H9 (cell line): ENCODE measurements at regions not wholly inside any gene's neighbourhood (a gene's known extent, or its start where the extent isn't known, plus 50 kb on each side); places are given as distances from the start of the nearest gene placed in this dataset.

Experiments used
- DNase-seq: peaks from one replicate; pipeline ENCODE4 v3.0.0-alpha.2; 2017
- H2AFZ ChIP-seq: one replicate; pipeline ENCODE4 v1.6.1; 2013; ENCODE audit warnings: mild to moderate bottlenecking, low read length, control low read depth, moderate library complexity
- H2AK5ac ChIP-seq: 2 replicates; pipeline ENCODE4 v1.6.1; 2013; ENCODE audit warnings: low read length, control low read depth, mixed read lengths; ENCODE audit not compliant: insufficient read length
- H2BK120ac ChIP-seq: one replicate; pipeline ENCODE4 v1.6.1; 2013; ENCODE audit warnings: low read depth, mild to moderate bottlenecking, low read length, control low read depth, inconsistent platforms; ENCODE audit not compliant: poor library complexity, severe bottlenecking
- H2BK12ac ChIP-seq: 2 replicates; pipeline ENCODE4 v1.6.1; 2013; ENCODE audit warnings: low read length, control low read depth, mixed read lengths, low read depth; ENCODE audit not compliant: insufficient read length
- H2BK15ac ChIP-seq: 2 replicates; pipeline ENCODE4 v1.6.1; 2013; ENCODE audit warnings: low read depth, low read length, control low read depth
- H2BK20ac ChIP-seq: one replicate; pipeline ENCODE4 v1.6.1; 2013; ENCODE audit warnings: low read depth, mild to moderate bottlenecking, low read length, control low read depth, inconsistent platforms; ENCODE audit not compliant: poor library complexity, severe bottlenecking
- H2BK5ac ChIP-seq: 2 replicates; pipeline ENCODE4 v1.6.1; 2013; ENCODE audit warnings: low read length, control low read depth, mixed read lengths; ENCODE audit not compliant: insufficient read length
- H3K14ac ChIP-seq: 2 replicates; pipeline ENCODE4 v1.6.1; 2013; ENCODE audit warnings: low read length, control low read depth; ENCODE audit not compliant: insufficient read depth
- H3K18ac ChIP-seq: 2 replicates; pipeline ENCODE4 v1.6.1; 2013; ENCODE audit warnings: low read depth, mild to moderate bottlenecking, mixed read lengths, low read length, control low read depth; ENCODE audit not compliant: insufficient read length
- H3K23ac ChIP-seq: 2 replicates; pipeline ENCODE4 v1.6.1; 2013; ENCODE audit warnings: low read length, control low read depth, mixed read lengths, low read depth; ENCODE audit not compliant: insufficient read length
- H3K23me2 ChIP-seq: 2 replicates; pipeline ENCODE4 v1.6.1; 2013; ENCODE audit warnings: low read depth, mild to moderate bottlenecking, mixed read lengths, low read length, control low read depth; ENCODE audit not compliant: insufficient read length, poor library complexity, severe bottlenecking
- H3K27ac ChIP-seq: 2 replicates; pipeline ENCODE4 v1.5.1; 2013; ENCODE audit warnings: low read length, control low read depth, mixed read lengths, low read depth; ENCODE audit not compliant: insufficient read length
- H3K27me3 ChIP-seq: 2 replicates; pipeline ENCODE4 v1.6.1; 2013; ENCODE audit warnings: low read length, control low read depth, inconsistent platforms; ENCODE audit not compliant: insufficient read depth
- H3K4ac ChIP-seq: 2 replicates; pipeline ENCODE4 v1.6.1; 2013; ENCODE audit warnings: low read depth, mild to moderate bottlenecking, control low read depth, inconsistent platforms, low read length, moderate library complexity
- H3K4me1 ChIP-seq: 2 replicates; pipeline ENCODE4 v1.6.1; 2013; ENCODE audit warnings: low read length, control low read depth, inconsistent platforms; ENCODE audit not compliant: insufficient read depth
- H3K4me2 ChIP-seq: 2 replicates; pipeline ENCODE4 v1.6.1; 2013; ENCODE audit warnings: low read length, control low read depth, mixed read lengths; ENCODE audit not compliant: insufficient read length, insufficient read depth
- H3K56ac ChIP-seq: 2 replicates; pipeline ENCODE4 v1.6.1; 2013; ENCODE audit warnings: low read depth, mild to moderate bottlenecking, mixed read lengths, low read length, control low read depth; ENCODE audit not compliant: insufficient read length
- H3K79me1 ChIP-seq: 2 replicates; pipeline ENCODE4 v1.6.1; 2013; ENCODE audit warnings: low read depth, mild to moderate bottlenecking, moderate library complexity, low read length, control low read depth, inconsistent platforms; ENCODE audit not compliant: insufficient read depth, poor library complexity, severe bottlenecking
- H3K79me2 ChIP-seq: 2 replicates; pipeline ENCODE4 v1.6.1; 2013; ENCODE audit warnings: low read length, control low read depth, inconsistent platforms; ENCODE audit not compliant: insufficient read depth
- H3K9ac ChIP-seq: 2 replicates; pipeline ENCODE4 v1.6.1; 2013; ENCODE audit warnings: low read length, control low read depth, mixed read lengths; ENCODE audit not compliant: insufficient read length; ENCODE audit errors: extremely low read depth
- H3K9me3 ChIP-seq: one replicate; pipeline ENCODE4 v1.6.1; 2013; ENCODE audit warnings: low read depth, low read length, inconsistent platforms; ENCODE audit not compliant: control insufficient read depth
- H3T11ph ChIP-seq: one replicate; pipeline ENCODE4 v1.6.1; 2013; ENCODE audit warnings: mild to moderate bottlenecking, low read length, control low read depth, inconsistent platforms
- H4K20me1 ChIP-seq: one replicate; pipeline ENCODE4 v1.6.1; 2013; ENCODE audit not compliant: control insufficient read depth, insufficient read length, insufficient read depth
- H4K5ac ChIP-seq: 2 replicates; pipeline ENCODE4 v1.6.1; 2013; ENCODE audit warnings: low read depth, mild to moderate bottlenecking, mixed read lengths, low read length, control low read depth; ENCODE audit not compliant: insufficient read length
- H4K8ac ChIP-seq: replicated peaks from 2 replicates; pipeline ENCODE4 v1.6.1; 2013; ENCODE audit warnings: low read length, control low read depth, mixed read lengths, low read depth; ENCODE audit not compliant: insufficient read length
- H4K91ac ChIP-seq: 2 replicates; pipeline ENCODE4 v1.6.1; 2013; ENCODE audit warnings: low read depth, mild to moderate bottlenecking, moderate library complexity, mixed read lengths, low read length, control low read depth; ENCODE audit not compliant: insufficient read length
- H3K27ac Mint-ChIP-seq, 3 experiments: 2 replicates in 2 of 3; 3 replicates in 1 of 3; pipeline ENCODE4 v1.8.0; 2020 to 2021; ENCODE audit warnings: mixed read lengths in 3 of 3, mild to moderate bottlenecking in 1 of 3, moderate library complexity in 1 of 3
- H3K27me3 Mint-ChIP-seq: 2 replicates; pipeline ENCODE4 v1.8.0; 2021; ENCODE audit warnings: low read depth, mild to moderate bottlenecking, moderate library complexity, mixed read lengths
- H3K36me3 Mint-ChIP-seq, 3 experiments: 2 replicates in 2 of 3; 3 replicates in 1 of 3; pipeline ENCODE4 v1.8.0; 2020 to 2021; ENCODE audit warnings: low read depth in 3 of 3, mixed read lengths in 3 of 3; ENCODE audit not compliant: insufficient read depth in 1 of 3
- H3K4me1 Mint-ChIP-seq, 2 experiments: 2 replicates each; pipeline ENCODE4 v1.8.0; 2020; ENCODE audit warnings: mixed read lengths in 2 of 2
- H3K4me3 Mint-ChIP-seq, 2 experiments: 2 replicates in 1 of 2; 3 replicates in 1 of 2; pipeline ENCODE4 v1.8.0; 2020 to 2021; ENCODE audit warnings: mild to moderate bottlenecking in 2 of 2, mixed read lengths in 2 of 2, moderate library complexity in 1 of 2
- H3K9me3 Mint-ChIP-seq, 2 experiments: 2 replicates in 1 of 2; 3 replicates in 1 of 2; pipeline ENCODE4 v1.8.0; 2020; ENCODE audit warnings: mild to moderate bottlenecking in 2 of 2, mixed read lengths in 2 of 2, moderate library complexity in 1 of 2
- TF ChIP-seq, protein P1 (sequence below): fragments of 200-600 bp; sonication (generic); conservative IDR thresholded peaks from 3 replicates; pipeline ENCODE4 v1.8.0; 2021; ENCODE audit warnings: antibody characterized with exemption, mild to moderate bottlenecking

- H3K4me1 ChIP-seq: no peaks in the 10 kb centered on the region
- H2AK5ac ChIP-seq: no peak overlapping the region
- H2BK15ac ChIP-seq: no peak overlapping the region
- H2BK5ac ChIP-seq: no peak overlapping the region
- no peak overlapping the region for H3K27ac ChIP-seq
- H2BK120ac ChIP-seq: no peak overlapping the region
- H3K79me1 ChIP-seq: no peaks in the 10 kb centered on the region
- no peak overlapping the region for H2AFZ ChIP-seq
- Mint-ChIP-seq H3K4me1 (no peaks in the 10 kb centered on the region), H3K4me3 (no peak overlapping the region), H3K36me3 (peaks cover 0 to 11% (median 2%) of the 10 kb centered on the region in 3 experiments; a peak in 3 of 7 replicates), H3K27me3 (no peaks in the 10 kb centered on the region), H3K27ac (no peak overlapping the region), H3K9me3 (peaks cover 6 to 12% of the 10 kb centered on the region in 2 experiments; a peak in 4 of 5 replicates)
- H4K91ac ChIP-seq: no peak overlapping the region
- H2BK20ac ChIP-seq: no peak overlapping the region
- H3K23ac ChIP-seq: no peak overlapping the region
- H3K18ac ChIP-seq: no peak overlapping the region
- H3K56ac ChIP-seq: no peak overlapping the region
- no peaks in the 10 kb centered on the region for H3K27me3 ChIP-seq
- H3K4me2 ChIP-seq: no peak overlapping the region
- no peak overlapping the region for H2BK12ac ChIP-seq
- no peak overlapping the region for H4K8ac ChIP-seq
- no peaks in the 10 kb centered on the region for H3K9me3 ChIP-seq
- no peaks in the 10 kb centered on the region for H3K23me2 ChIP-seq
- H3K79me2 ChIP-seq: no peaks in the 10 kb centered on the region
- H3T11ph ChIP-seq: no peak overlapping the region
- H4K20me1 ChIP-seq: no peaks in the 10 kb centered on the region
- no peak overlapping the region for H4K5ac ChIP-seq
- TF ChIP-seq, protein P1, sequence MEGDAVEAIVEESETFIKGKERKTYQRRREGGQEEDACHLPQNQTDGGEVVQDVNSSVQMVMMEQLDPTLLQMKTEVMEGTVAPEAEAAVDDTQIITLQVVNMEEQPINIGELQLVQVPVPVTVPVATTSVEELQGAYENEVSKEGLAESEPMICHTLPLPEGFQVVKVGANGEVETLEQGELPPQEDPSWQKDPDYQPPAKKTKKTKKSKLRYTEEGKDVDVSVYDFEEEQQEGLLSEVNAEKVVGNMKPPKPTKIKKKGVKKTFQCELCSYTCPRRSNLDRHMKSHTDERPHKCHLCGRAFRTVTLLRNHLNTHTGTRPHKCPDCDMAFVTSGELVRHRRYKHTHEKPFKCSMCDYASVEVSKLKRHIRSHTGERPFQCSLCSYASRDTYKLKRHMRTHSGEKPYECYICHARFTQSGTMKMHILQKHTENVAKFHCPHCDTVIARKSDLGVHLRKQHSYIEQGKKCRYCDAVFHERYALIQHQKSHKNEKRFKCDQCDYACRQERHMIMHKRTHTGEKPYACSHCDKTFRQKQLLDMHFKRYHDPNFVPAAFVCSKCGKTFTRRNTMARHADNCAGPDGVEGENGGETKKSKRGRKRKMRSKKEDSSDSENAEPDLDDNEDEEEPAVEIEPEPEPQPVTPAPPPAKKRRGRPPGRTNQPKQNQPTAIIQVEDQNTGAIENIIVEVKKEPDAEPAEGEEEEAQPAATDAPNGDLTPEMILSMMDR: no peak
- H3K4ac ChIP-seq: no peak overlapping the region
- H3K14ac ChIP-seq: no peak overlapping the region
- H3K9ac ChIP-seq: no peak overlapping the region
- DNase-seq: no peak
Observed at GRCh38 chr7:109282726-109283125, 713.1 kb downstream of the DNAJB9 start.
